Mesenteric fat pad (tissue), 1 donor: ENCODE measurements at regions not wholly inside any gene's neighbourhood (a gene's known extent, or its start where the extent isn't known, plus 50 kb on each side); places are given as distances from the start of the nearest gene placed in this dataset.
"Not testable (repeated sequence)": the region's sequence is repeated elsewhere in the genome, so short reads cannot be mapped to it uniquely, and the experiment has no call there.

Source experiments
- DNase-seq: peaks from one replicate; pipeline ENCODE4 v3.0.0-alpha.2; 2020; ENCODE audit warnings: low spot score
- donor health status: DM: yes; HTN: yes; CAD: no.

DNA sequence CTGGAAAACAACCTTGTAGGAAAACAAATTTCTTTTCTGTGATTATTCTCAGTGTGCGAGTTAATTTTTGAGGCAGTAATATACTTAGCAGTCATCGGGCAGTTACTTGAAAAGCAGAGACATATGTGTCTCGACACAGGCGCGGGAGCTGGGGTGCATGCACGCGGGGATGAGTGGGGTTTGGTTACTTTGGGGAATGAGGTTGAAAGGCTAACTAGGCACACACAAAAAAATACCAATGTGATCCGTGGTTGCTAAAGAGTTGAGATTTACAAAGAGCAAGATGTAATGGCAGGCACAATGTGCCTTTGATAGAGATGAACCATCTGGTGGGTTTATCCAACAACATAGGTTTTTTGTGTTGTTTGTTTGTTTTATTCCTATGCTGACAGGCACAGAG, 703.8 kb upstream of the EEF2KMT start:
- DNase-seq, result no peak

GRCh38 chr16:5793556-5793955, 696.0 kb upstream of the EEF2KMT start:
- DNase-seq, result no peak

DNA sequence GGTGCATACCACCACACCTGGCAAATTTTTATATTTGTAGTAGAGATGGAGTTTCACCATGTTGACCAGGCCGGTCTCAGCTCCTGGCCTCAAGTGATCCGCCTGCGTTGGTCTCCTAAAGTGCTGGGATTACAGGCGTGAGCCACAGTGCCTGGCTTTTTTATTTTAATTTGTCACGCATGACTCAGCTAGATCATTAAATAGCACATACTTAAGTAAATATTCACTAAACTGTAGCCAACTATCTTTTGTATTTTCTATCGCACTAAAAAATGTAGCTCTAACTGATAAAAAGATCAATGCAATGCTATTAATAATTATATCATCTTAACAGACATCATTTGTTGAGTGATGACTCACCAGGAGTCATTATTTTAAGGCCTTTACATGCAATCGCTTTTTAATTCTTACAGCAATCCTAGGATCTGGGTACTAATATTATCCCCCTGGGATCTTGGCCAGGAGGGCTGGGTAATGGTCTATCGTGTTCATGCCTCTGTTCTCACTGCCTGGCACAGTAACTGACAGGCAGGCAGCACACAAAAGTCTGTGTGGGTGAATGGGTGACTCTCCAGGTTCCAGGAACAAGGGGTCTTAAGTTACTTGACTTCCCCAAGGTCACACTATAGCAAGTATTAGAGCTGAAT, 693.5 kb upstream of the EEF2KMT start:
- DNase-seq, result no peak

DNA sequence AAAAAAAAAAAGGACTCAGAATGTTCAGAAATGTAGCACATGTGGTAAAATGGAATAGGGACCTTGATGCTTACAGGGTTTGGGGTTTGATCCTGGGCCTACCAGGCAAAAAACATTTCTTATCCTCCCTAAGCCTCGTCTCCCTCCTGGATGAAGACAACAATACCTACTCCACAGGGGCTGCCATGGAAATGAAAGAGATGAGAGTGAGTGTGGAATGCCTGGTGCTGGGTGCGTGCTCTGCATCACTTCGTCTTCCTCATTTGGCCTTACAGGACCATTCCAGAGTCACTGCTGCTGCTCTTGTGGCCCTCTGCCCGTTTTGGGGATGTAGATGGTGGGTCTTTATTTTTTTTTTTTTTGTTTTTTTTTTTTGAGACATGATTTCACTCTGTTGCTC, 692.9 kb upstream of the EEF2KMT start:
- no peak for DNase-seq

GRCh38 chr16:5789033-5789432, 691.4 kb upstream of the EEF2KMT start:
- DNase-seq, result no peak

GRCh38 chr16:5781436-5781835, 683.8 kb upstream of the EEF2KMT start:
- DNase-seq, result no peak

- no peak for DNase-seq
Observed at GRCh38 chr16:5776876-5777275, 679.3 kb upstream of the EEF2KMT start.

DNA sequence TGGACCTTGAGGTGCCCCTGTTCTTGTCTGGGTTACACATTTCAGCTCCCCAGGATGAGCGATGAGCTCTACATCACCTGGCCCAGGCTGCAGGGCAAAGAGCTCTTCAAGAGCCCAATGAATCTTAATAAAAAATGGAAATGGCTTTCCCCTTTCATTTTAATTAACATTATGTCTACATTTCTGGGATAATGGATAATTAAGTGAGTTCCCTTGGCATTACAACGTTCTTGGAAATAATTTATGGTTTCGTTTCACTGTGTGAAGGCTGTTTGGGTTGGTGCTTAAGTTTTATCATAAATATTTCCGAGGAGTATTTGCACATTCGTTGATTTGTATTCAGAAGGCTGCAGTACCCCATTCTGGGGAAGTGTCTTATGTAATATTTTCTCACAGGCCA, 678.3 kb upstream of the EEF2KMT start:
- no peak for DNase-seq

- no peak for DNase-seq
Observed at GRCh38 chr16:5770118-5770517, 672.5 kb upstream of the EEF2KMT start.

- no peak for DNase-seq
Observed at GRCh38 chr16:5769513-5769912, 671.9 kb upstream of the EEF2KMT start.

GRCh38 chr16:5768445-5768844, 670.9 kb upstream of the EEF2KMT start:
- DNase-seq, result no peak

DNA sequence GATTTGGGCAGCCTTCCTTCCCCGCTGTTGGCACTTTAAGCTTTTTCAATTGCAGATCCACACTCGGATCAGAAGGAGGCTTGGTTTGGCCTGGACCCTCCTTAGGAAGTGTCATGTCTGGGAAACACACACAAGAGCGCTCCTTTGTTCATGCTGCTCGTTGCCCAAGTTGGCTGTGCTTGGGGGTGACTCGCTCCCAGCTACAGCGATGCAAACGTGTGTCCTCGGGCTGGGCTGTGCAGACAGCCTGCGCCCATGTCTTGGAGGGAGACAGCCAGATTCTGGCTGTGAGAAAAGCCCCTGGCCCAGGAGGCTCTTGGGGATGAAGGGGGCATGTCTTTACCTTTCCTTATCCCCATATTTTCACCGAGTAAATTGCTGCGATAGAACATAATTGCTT, 665.6 kb upstream of the EEF2KMT start:
- no peak for DNase-seq

GRCh38 chr16:5762362-5762761, 664.8 kb upstream of the EEF2KMT start:
- no peak for DNase-seq

DNA sequence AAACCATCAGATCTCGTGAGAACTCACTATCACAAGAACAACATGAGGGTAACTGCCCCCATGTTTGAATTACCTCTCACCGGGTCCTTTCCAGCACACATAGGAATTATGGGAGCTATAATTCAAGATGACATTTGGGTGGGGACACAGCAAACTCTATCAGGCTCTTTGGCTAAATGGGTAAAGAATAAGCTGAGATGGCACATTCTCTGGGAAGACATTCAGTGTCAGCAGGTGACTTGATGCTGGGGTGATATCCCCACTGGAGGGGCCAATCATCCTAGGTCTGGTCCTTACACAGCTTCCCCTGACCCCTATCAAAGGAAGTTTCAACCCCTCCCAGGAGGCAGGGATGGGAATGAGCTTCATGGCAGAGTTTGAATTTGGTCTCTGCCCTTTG, 664.0 kb upstream of the EEF2KMT start:
- DNase-seq, result no peak

DNA sequence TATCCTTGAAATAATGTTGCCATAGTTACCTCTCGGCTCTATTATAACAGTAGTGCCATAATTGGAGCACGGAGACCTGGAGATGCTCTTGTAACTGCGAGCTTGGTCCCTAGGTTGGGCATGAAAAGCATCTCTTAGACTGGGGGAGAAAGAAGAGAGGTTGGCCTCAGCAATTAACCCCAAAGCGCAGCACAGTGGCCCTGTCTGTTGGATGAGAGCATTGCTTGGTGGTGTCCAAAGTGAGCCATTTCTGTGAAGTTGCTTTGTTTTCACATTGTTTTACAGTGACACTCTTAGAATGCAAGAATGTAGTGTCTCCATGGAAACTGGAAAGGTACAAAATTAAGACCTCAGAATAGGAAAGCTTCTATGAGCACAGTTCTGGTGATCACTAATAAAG, 660.7 kb upstream of the EEF2KMT start:
- no peak for DNase-seq

DNA sequence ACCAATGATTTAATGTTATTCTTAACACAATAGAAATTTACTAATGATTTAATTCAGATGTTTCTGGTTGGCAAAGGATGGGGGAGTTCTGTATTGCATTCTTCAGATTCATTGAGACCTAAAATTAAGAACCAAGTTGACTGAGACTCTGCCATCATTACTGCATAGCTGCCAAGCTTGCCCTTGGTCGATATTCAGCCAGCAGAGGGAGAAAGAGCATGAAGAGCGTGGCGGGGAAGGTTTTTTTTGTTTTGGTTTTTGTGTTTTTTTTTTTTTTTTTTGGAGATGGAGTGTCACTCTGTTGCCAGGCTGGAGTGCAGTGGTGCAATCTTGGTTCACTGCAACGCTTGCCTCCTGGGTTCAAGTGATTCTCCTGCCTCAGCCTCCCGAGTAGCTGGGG, 659.4 kb upstream of the EEF2KMT start:
- no peak for DNase-seq

DNA sequence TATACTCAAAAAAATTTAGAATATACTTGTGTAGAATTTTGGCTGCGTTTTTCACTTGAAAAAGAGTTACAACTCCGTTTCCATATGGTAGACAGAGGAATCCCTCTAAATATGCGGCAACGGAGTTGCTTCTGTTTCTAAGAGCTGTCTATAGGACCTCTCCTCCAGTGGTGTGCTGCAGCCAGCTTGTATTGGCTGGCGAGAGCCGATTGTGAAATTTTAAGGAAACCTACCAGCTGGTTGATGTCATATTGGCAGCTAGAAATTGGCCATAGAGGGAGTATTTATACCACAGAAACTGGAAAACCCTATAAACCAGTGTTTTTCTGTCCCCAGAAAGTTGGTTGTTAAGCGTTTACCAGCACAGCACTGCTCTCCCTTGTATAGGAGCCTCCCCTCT, 655.8 kb upstream of the EEF2KMT start:
- no peak for DNase-seq

DNA sequence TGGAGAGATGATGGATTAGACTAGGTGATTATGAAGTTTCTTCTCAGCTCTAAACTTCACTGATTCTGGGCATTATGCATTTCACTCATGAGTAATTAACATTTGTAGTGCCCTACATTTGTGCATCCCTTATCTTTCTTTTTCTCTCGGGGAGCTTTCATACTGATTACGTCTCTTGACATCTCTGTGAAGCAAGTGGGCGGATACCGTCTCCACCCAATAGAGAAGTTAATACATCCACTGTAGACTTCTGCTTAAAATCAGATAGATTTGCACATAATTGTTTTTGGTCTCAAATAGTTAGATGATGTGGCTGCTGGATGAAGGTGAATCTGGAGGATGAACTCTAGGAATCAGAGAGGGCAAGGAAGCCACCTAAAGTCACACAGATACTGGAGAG, 653.6 kb upstream of the EEF2KMT start:
- DNase-seq, result no peak

- DNase-seq, result not testable (repeated sequence)
Observed at GRCh38 chr16:5750439-5750838, 652.8 kb upstream of the EEF2KMT start.

GRCh38 chr16:5738586-5738985, 641.0 kb upstream of the EEF2KMT start:
- no peak for DNase-seq

- DNase-seq, result no peak
Observed at GRCh38 chr16:5736209-5736930, 638.8 kb upstream of the EEF2KMT start.

GRCh38 chr16:5735444-5735843, 637.8 kb upstream of the EEF2KMT start:
- no peak for DNase-seq

DNA sequence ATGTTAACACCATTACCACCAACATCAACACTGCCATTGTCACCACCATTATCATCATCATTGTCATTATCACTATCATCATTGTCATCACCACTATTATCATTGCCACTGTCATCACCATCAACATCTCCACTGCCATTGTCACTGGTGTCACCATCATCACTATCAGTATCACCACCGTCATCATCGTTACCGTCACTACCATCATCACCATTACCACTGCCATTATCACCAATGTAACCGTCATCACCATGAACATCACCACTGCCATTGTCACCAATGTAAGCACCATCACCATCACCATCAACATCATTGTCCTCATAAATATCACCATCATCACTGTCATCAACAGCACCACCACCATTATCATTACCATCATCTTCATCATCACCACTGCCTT, 633.2 kb upstream of the EEF2KMT start:
- no peak for DNase-seq
